ENCODE measurements at regions not wholly inside any gene's neighbourhood (a gene's known extent, or its start where the extent isn't known, plus 50 kb on each side); places are given as distances from the start of the nearest gene placed in this dataset.

- ChIA-PET CTCF (no interaction called here), POLR2A (ENCODE audit: unreplicated experiment) (no interaction called here)
- DNase-seq = no peak
- no peak overlapping the region for H2AFZ ChIP-seq (replicated peaks; ENCODE audit: low read length, poor library complexity)
- H2BK15ac ChIP-seq (ENCODE audit: low read depth, low read length) = no peak overlapping the region
- no peak overlapping the region for H2AK5ac ChIP-seq (ENCODE audit: low read depth, low read length)
- no peak overlapping the region for H3K27ac ChIP-seq (ENCODE audit: insufficient read depth, low read length)
- H4K20me1 ChIP-seq (ENCODE audit: insufficient read depth, low read length) = no peaks in the 10 kb centered on the region
- H4K8ac ChIP-seq (ENCODE audit: low read depth in 2 of 2, low read length in 2 of 2) = no peak overlapping the region
- in situ Hi-C loops (cut with MboI; ENCODE audit: low sequenced_read_pairs) = no loop called here
- BruUV-seq (replicated peaks) = no TSS peak
- H3K79me1 ChIP-seq (ENCODE audit: low read depth in 1 of 2, low read length in 2 of 2) = no peaks in the 10 kb centered on the region
- dilution Hi-C loops (cut with HindIII; ENCODE audit: low sequenced_read_pairs, unreplicated experiment) = no loop called here
- ATAC-seq (ENCODE audit: low read depth) = no peak
- H2BK5ac ChIP-seq (ENCODE audit: low read depth, low read length, poor library complexity, severe bottlenecking) = no peak overlapping the region
- H3K56ac ChIP-seq (ENCODE audit: extremely low read depth, insufficient read depth, low read length) = no peak overlapping the region
- intact Hi-C loops (cut with micrococcal nuclease) = no loop called here
- no peak overlapping the region for H4K5ac ChIP-seq (ENCODE audit: low read depth, low read length)
- H3K23ac ChIP-seq (ENCODE audit: low read depth, low read length) = no peak overlapping the region
- H3K18ac ChIP-seq (ENCODE audit: low read depth, low read length) = no peak overlapping the region
- H4K91ac ChIP-seq (ENCODE audit: insufficient read depth, low read depth, low read length) = no peak overlapping the region
- peaks cover 10% of the 10 kb centered on the region for H3K9me3 ChIP-seq (ENCODE audit: control insufficient read depth, insufficient read depth, low read length)
- no peak overlapping the region for H2BK20ac ChIP-seq (ENCODE audit: low read depth, low read length)
- no peaks in the 10 kb centered on the region for H3K27me3 ChIP-seq (ENCODE audit: control insufficient read depth, insufficient read depth, low read length)
- H3K4me3 ChIP-seq (ENCODE audit: insufficient read depth, low read depth, low read length) = no peak overlapping the region
- no peak overlapping the region for H3K9ac ChIP-seq (ENCODE audit: low read depth, low read length)
- H3K9me1 ChIP-seq (ENCODE audit: insufficient read depth, low read length) = no peaks in the 10 kb centered on the region
- no peak for TF ChIP-seq SMC3 (IDR thresholded peaks at IDR 0.05; ENCODE audit: low read depth, low read length)
- TF ChIP-seq, protein P1, sequence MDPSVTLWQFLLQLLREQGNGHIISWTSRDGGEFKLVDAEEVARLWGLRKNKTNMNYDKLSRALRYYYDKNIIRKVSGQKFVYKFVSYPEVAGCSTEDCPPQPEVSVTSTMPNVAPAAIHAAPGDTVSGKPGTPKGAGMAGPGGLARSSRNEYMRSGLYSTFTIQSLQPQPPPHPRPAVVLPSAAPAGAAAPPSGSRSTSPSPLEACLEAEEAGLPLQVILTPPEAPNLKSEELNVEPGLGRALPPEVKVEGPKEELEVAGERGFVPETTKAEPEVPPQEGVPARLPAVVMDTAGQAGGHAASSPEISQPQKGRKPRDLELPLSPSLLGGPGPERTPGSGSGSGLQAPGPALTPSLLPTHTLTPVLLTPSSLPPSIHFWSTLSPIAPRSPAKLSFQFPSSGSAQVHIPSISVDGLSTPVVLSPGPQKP (IDR thresholded peaks at IDR 0.05; ENCODE audit: borderline replicate concordance, low read depth, low read length) = no peak
- TF ChIP-seq CTCF (conservative IDR thresholded peaks at IDR 0.05; ENCODE audit: low read depth, low read length) = no peak
- no peak for TF ChIP-seq CHD1 (IDR thresholded peaks at IDR 0.05; ENCODE audit: low read depth, low read length)
- no peak for TF ChIP-seq CEBPB (IDR thresholded peaks at IDR 0.05; ENCODE audit: low read depth, low read length)
- TF ChIP-seq RAD21 (IDR thresholded peaks at IDR 0.05; ENCODE audit: low read length) = no peak
- TF ChIP-seq RFX5 (IDR thresholded peaks at IDR 0.05; ENCODE audit: low read depth, low read length) = no peak
- no peak for TF ChIP-seq MAFK (IDR thresholded peaks at IDR 0.05; ENCODE audit: low read depth, low read length)
- TF ChIP-seq MXI1 (IDR thresholded peaks at IDR 0.05; ENCODE audit: borderline replicate concordance, low read depth, low read length) = no peak
- TF ChIP-seq MAZ (IDR thresholded peaks at IDR 0.05; ENCODE audit: borderline replicate concordance, low read depth, low read length) = no peak
- TF ChIP-seq POLR2A (IDR thresholded peaks at IDR 0.05; ENCODE audit: low read depth, low read length) = no peak
- TF ChIP-seq RCOR1 (IDR thresholded peaks at IDR 0.05; ENCODE audit: insufficient replicate concordance, low read length) = no peak
- TF ChIP-seq NFE2L2 (IDR thresholded peaks at IDR 0.05; ENCODE audit: low read depth, low read length) = no peak
- no peak for TF ChIP-seq BHLHE40 (IDR thresholded peaks at IDR 0.05; ENCODE audit: low read depth, low read length)
- no peak for TF ChIP-seq FOS (IDR thresholded peaks at IDR 0.05; ENCODE audit: low read depth, low read length)
- no peak for TF ChIP-seq USF2 (IDR thresholded peaks at IDR 0.05; ENCODE audit: low read depth, low read length)
- no peak overlapping the region for H3K14ac ChIP-seq (replicated peaks; ENCODE audit: low read depth, low read length)
- H2BK120ac ChIP-seq (ENCODE audit: low read depth, low read length) = no peak overlapping the region
- H3K4me1 ChIP-seq (ENCODE audit: control insufficient read depth, insufficient read depth, low read length) = no peaks in the 10 kb centered on the region
- H3K4me2 ChIP-seq (ENCODE audit: low read depth, low read length) = no peak overlapping the region
- no peak overlapping the region for H3K4ac ChIP-seq (ENCODE audit: low read depth, low read length)
- H3K36me3 ChIP-seq (ENCODE audit: control insufficient read depth, insufficient read depth, low read length) = no peaks in the 10 kb centered on the region
- H2AK9ac ChIP-seq (replicated peaks; ENCODE audit: low read depth, low read length, poor library complexity) = no peak overlapping the region
Observed at GRCh38 chr13:104526561-104526960, 1460.3 kb upstream of the SLC10A2 start.

All from IMR-90 (cell line).